ENCODE measurements at regions not wholly inside any gene's neighbourhood (a gene's known extent, or its start where the extent isn't known, plus 50 kb on each side); places are given as distances from the start of the nearest gene placed in this dataset.

DNA sequence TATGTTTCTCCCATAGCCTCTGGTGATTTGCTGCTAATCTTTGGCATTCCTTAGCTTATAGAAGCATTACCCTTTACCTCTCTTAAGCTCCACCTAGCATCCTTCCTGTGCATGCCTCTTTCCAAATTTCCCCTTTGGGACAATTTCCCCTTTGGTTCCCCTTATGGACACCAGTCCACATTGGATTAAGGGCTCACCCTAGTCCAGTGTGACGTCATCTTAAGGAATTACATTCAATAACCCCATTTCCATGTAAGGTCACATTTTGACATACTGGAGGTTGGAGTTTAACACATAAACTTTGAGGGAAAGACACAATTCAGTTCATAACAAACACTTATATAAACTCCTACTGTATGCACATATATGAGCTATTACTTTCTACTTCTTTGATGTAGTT, 916.6 kb downstream of the SLC4A3 start:
- TF ChIP-seq ZBTB17 (tag by site-specific recombination; IDR thresholded peaks at IDR 0.05) (no peak), YY1 (tag by site-specific recombination; IDR thresholded peaks at IDR 0.05) (no peak), ZNF558 (tag by site-specific recombination; IDR thresholded peaks at IDR 0.05) (no peak)
- TF ChIP-seq, protein P1, sequence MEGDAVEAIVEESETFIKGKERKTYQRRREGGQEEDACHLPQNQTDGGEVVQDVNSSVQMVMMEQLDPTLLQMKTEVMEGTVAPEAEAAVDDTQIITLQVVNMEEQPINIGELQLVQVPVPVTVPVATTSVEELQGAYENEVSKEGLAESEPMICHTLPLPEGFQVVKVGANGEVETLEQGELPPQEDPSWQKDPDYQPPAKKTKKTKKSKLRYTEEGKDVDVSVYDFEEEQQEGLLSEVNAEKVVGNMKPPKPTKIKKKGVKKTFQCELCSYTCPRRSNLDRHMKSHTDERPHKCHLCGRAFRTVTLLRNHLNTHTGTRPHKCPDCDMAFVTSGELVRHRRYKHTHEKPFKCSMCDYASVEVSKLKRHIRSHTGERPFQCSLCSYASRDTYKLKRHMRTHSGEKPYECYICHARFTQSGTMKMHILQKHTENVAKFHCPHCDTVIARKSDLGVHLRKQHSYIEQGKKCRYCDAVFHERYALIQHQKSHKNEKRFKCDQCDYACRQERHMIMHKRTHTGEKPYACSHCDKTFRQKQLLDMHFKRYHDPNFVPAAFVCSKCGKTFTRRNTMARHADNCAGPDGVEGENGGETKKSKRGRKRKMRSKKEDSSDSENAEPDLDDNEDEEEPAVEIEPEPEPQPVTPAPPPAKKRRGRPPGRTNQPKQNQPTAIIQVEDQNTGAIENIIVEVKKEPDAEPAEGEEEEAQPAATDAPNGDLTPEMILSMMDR (tag by site-specific recombination; IDR thresholded peaks at IDR 0.05), result no peak
